Panc1 (cell line): ENCODE measurements at regions not wholly inside any gene's neighbourhood (a gene's known extent, or its start where the extent isn't known, plus 50 kb on each side); places are given as distances from the start of the nearest gene placed in this dataset.

Source experiments
- ATAC-seq: fragments of 200-7000 bp; cut with Tn5 transposase; 2 replicates; pipeline ENCODE4 v1.9.1; 2020; ENCODE audit warnings: mild to moderate bottlenecking, moderate library complexity
- BruUV-seq: library from RNA; stranded (reverse); fragments of 400-500 nt; replicated peaks from 2 replicates; lab custom pipeline; 2021; lab: Mats Ljungman, UMichigan
- CTCF ChIA-PET: fragments of 300-600 bp; sonication (Branson Sonifier 250); formaldehyde crosslinking; loops from one replicate; lab custom pipeline; 2022; ENCODE audit warnings: antibody characterized with exemption; lab: Charles Lee
- POLR2A ChIA-PET: fragments of 300-600 bp; sonication (Branson Sonifier 250); formaldehyde crosslinking; loops from one replicate; lab custom pipeline; 2022; ENCODE audit warnings: antibody characterized with exemption; lab: Charles Lee
- DNase-seq: peaks from one replicate; pipeline ENCODE4 v3.0.0-alpha.2; 2010; ENCODE audit warnings: low read depth, low spot score
- H3K27ac ChIP-seq: 2 replicates; pipeline ENCODE4 v1.5.1; 2011; ENCODE audit warnings: mild to moderate bottlenecking, low read length, inconsistent platforms
- H3K27me3 ChIP-seq: fragments of 200-500 bp; sonication (Bioruptor generic); 2 replicates; pipeline ENCODE4 v1.6.0; 2014; ENCODE audit warnings: low read length, inconsistent platforms; ENCODE audit not compliant: control insufficient read depth, insufficient read depth
- H3K36me3 ChIP-seq: fragments of 200-500 bp; sonication (Bioruptor generic); 2 replicates; pipeline ENCODE4 v1.5.1; 2014; ENCODE audit warnings: inconsistent platforms, mild to moderate bottlenecking, low read length, moderate library complexity; ENCODE audit not compliant: control insufficient read depth, insufficient read depth
- H3K4me1 ChIP-seq: 2 replicates; pipeline ENCODE4 v1.5.1; 2011; ENCODE audit warnings: inconsistent platforms, mild to moderate bottlenecking, low read length, moderate library complexity; ENCODE audit not compliant: control insufficient read depth, insufficient read depth
- H3K4me3 ChIP-seq, 2 experiments: 2 replicates each; pipeline ENCODE4 v1.5.1; 2011 to 2012; ENCODE audit warnings: low read depth in 2 of 2, low read length in 2 of 2, mild to moderate bottlenecking in 2 of 2, inconsistent platforms in 1 of 2, moderate library complexity in 1 of 2
- H3K9me3 ChIP-seq: fragments of 200-500 bp; sonication (Bioruptor generic); 2 replicates; pipeline ENCODE4 v1.5.1; 2014; ENCODE audit warnings: low read depth, mild to moderate bottlenecking, inconsistent platforms, low read length, moderate library complexity; ENCODE audit not compliant: control insufficient read depth, insufficient read depth
- CTCF ChIP-seq: fragments of 450-650 bp; IDR thresholded peaks from 2 replicates; pipeline ENCODE4 v1.5.1; 2017; ENCODE audit warnings: mild to moderate bottlenecking
- POLR2AphosphoS5 ChIP-seq: IDR thresholded peaks from 2 replicates; pipeline ENCODE4 v1.6.1; 2012; ENCODE audit warnings: mild to moderate bottlenecking, low read depth, low read length, moderate library complexity
- REST ChIP-seq, 2 experiments: IDR thresholded peaks; 2 replicates each; pipeline ENCODE4 v1.6.1; 2011 to 2012; ENCODE audit warnings: low read depth in 2 of 2, control low read depth in 1 of 2, low read length in 1 of 2, mild to moderate bottlenecking in 1 of 2, moderate library complexity in 1 of 2; ENCODE audit not compliant: insufficient read depth in 1 of 2
- SIN3A ChIP-seq: IDR thresholded peaks from 2 replicates; pipeline ENCODE4 v1.6.1; 2012; ENCODE audit warnings: low read depth, mild to moderate bottlenecking, low read length, moderate library complexity, borderline replicate concordance; ENCODE audit not compliant: insufficient read depth
- TCF7L2 ChIP-seq: IDR thresholded peaks from 2 replicates; pipeline ENCODE4 v1.6.1; 2011; ENCODE audit warnings: mild to moderate bottlenecking, low read depth, low read length, inconsistent platforms
- in situ Hi-C: cut with HindIII; loops from 2 replicates; pipeline ENCODE4 v1.10.0; 2016; ENCODE audit warnings: low sequenced_read_pairs, low pct_unique_long_range_greater_than_20kb
- intact Hi-C: fragments of 100-400 bp; cut with micrococcal nuclease; formaldehyde crosslinking; loops from one replicate; pipeline ENCODE4 v1.10.0; 2022; ENCODE audit not compliant: unreplicated experiment

- Histone ChIP-seq H3K9me3 (peaks cover 3% of the 10 kb centered on the region; the same call in 1 of the 2 replicates), H3K27me3 (no peaks in the 10 kb centered on the region), H3K36me3 (no peaks in the 10 kb centered on the region; the same call in 1 of the 2 replicates), H3K27ac (peak overlapping the region; percentile 100), H3K4me3 (peak overlapping the region; percentile 42 to 56), H3K4me1 (peaks cover 59% of the 10 kb centered on the region)
- DNase-seq (no peak), ATAC-seq (peak; percentile 55)
- TSS peak; percentile 89 for BruUV-seq
- TF ChIP-seq REST (IDR thresholded peaks at IDR 0.05; ENCODE audit: insufficient read depth in 1 of 2, low read depth in 2 of 2, low read length in 1 of 2) (no peak), TCF7L2 (no peak), POLR2AphosphoS5 (no peak), SIN3A (no peak), CTCF (no peak)
- ChIA-PET POLR2A (interaction anchor here (1.0 kb wide), 1 partner anchor 38 kb away, joined by 5 read pairs; no protein-coding TSS in a partner anchor), CTCF (no interaction called here)
- in situ Hi-C loops (no loop called here), intact Hi-C loops (loop anchor here (5.0 kb wide), 1 partner anchor 90 kb away; no protein-coding TSS in a partner anchor)
Measured at GRCh38 chr9:21592063-21592338, 109.9 kb upstream of the IFNE start.

DNA sequence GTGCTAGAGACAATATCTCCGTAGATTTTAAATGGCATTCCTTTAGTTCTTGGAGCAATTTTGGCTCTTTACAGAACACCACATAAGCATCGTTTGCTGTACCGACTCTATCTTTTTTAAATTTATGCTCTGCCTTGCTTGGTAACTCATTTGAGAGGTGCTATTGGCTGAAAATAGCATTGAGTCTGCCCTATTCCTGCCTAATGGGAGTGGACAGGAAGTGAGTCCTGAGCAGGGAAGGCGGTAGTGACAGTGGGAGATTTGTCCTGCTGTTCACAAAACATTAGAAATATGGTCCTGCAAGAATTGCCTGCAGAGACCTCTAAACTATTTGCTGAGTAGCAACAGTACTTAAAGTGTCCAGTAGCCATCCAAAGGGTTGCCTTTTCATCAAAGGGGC is 115.2 kb upstream of the IFNE start:
- DNase-seq: no peak
- POLR2A ChIA-PET: interaction anchor here (0.7 kb wide), 1 partner anchor 15 kb away, joined by 3 read pairs; no protein-coding TSS in a partner anchor
- Histone ChIP-seq H3K4me3 (no peak overlapping the region), H3K4me1 (peaks cover 10% of the 10 kb centered on the region), H3K27me3 (no peaks in the 10 kb centered on the region), H3K9me3 (peaks cover 3% of the 10 kb centered on the region; the same call in 1 of the 2 replicates), H3K36me3 (no peaks in the 10 kb centered on the region; the same call in 1 of the 2 replicates), H3K27ac (peak overlapping the region; percentile 79)
- intact Hi-C loops: no loop called here
- no peak for TF ChIP-seq TCF7L2
- no peak for TF ChIP-seq SIN3A
- TF ChIP-seq CTCF: no peak
- TF ChIP-seq POLR2AphosphoS5: no peak
- CTCF ChIA-PET: no interaction called here
- BruUV-seq: no TSS peak
- in situ Hi-C loops: no loop called here
- peak; percentile 56 for ATAC-seq
